ENCODE measurements at regions not wholly inside any gene's neighbourhood (a gene's known extent, or its start where the extent isn't known, plus 50 kb on each side); places are given as distances from the start of the nearest gene placed in this dataset.

GRCh38 chr7:55273186-55273980 lies 91.8 kb upstream of the LANCL2 start:
- H3K4me2 ChIP-seq (ENCODE audit: insufficient read depth in 1 of 2, low read depth in 2 of 2, low read length in 2 of 2), result no peak overlapping the region
- H2AFZ ChIP-seq (ENCODE audit: low read length), result no peak overlapping the region
- no peak overlapping the region for H2BK20ac ChIP-seq (ENCODE audit: low read length)
- no peak overlapping the region for H3K56ac ChIP-seq (replicated peaks; ENCODE audit: insufficient read length, low read depth, low read length)
- no peak overlapping the region; the same call in 1 of the 2 replicates for H4K8ac ChIP-seq (ENCODE audit: extremely low read depth, insufficient read depth, low read length)
- H3K23ac ChIP-seq (ENCODE audit: insufficient read length), result no peak overlapping the region
- H3K9ac ChIP-seq (replicated peaks in 1 of 4; ENCODE audit: extremely low read depth in 1 of 4, low read depth in 3 of 4, low read length in 3 of 4), result no peak overlapping the region
- no peak overlapping the region for H4K5ac ChIP-seq (ENCODE audit: insufficient read length, low read depth, low read length)
- no peak overlapping the region for H2BK5ac ChIP-seq (ENCODE audit: low read depth, low read length)
- H3K27me3 ChIP-seq (replicated peaks in 1 of 4; ENCODE audit: control insufficient read depth in 3 of 4, extremely low read depth in 1 of 4, insufficient read depth in 3 of 4, low read length in 3 of 4), result no peaks in the 10 kb centered on the region
- DNase-seq (ENCODE audit: low read depth in 1 of 2, low spot score in 2 of 2) (no peak), FAIRE-seq (no peak)
- H3K9me3 ChIP-seq (ENCODE audit: insufficient read depth in 2 of 2, low read depth in 1 of 2, low read length in 1 of 2), result no peaks in the 10 kb centered on the region
- H3K18ac ChIP-seq (ENCODE audit: extremely low read depth, low read length), result no peak overlapping the region
- H2BK12ac ChIP-seq (ENCODE audit: low read depth, low read length), result no peak overlapping the region
- H2AK5ac ChIP-seq (ENCODE audit: low read depth, low read length), result no peak overlapping the region
- TF ChIP-seq ASH2L (IDR thresholded peaks at IDR 0.05; ENCODE audit: low read length) (no peak), HDAC6 (IDR thresholded peaks at IDR 0.05; ENCODE audit: low read depth, low read length) (no peak), POLR2A (IDR thresholded peaks at IDR 0.05; ENCODE audit: control extremely low read depth in 1 of 2, low read depth in 2 of 2, low read length in 2 of 2) (no peak), SP1 (IDR thresholded peaks at IDR 0.05; ENCODE audit: low read depth, low read length) (no peak), SIN3A (conservative IDR thresholded peaks at IDR 0.05 in 1 of 2, IDR thresholded peaks at IDR 0.05 in 1 of 2; ENCODE audit: low read depth in 1 of 2, low read length in 2 of 2) (no peak), POU5F1 (IDR thresholded peaks at IDR 0.05; ENCODE audit: low read depth, low read length) (no peak), CHD2 (IDR thresholded peaks at IDR 0.05; ENCODE audit: low read length) (no peak)
- H3K79me1 ChIP-seq (ENCODE audit: low read depth, low read length), result no peaks in the 10 kb centered on the region
- no peaks in the 10 kb centered on the region for H3K79me2 ChIP-seq (ENCODE audit: control insufficient read depth in 1 of 2, insufficient read depth in 2 of 2, low read length in 2 of 2)
- no peak overlapping the region for H2BK15ac ChIP-seq (ENCODE audit: low read length)
- no peaks in the 10 kb centered on the region; a peak in 1 of 7 replicates for H3K4me1 ChIP-seq (replicated peaks in 1 of 4; ENCODE audit: control insufficient read depth in 3 of 4, insufficient read depth in 4 of 4, low read length in 3 of 4)
- H4K91ac ChIP-seq (replicated peaks; ENCODE audit: insufficient read length, low read length), result no peak overlapping the region
- H3K4ac ChIP-seq (replicated peaks; ENCODE audit: insufficient read length, low read depth, low read length), result no peak overlapping the region
- H3K27ac ChIP-seq (ENCODE audit: low read depth, low read length), result no peak overlapping the region
- ChIA-PET POLR2A (ENCODE audit: partially characterized antibody) (interaction anchor here (1.0 kb wide), 1 partner anchor 93 kb away, joined by 3 read pairs; no protein-coding TSS in a partner anchor), CTCF (ENCODE audit: partially characterized antibody) (interaction anchor here (1.1 to 3.1 kb wide), 4 partner anchors 18 to 499 kb away, joined by 3 to 9 read pairs (median 6); no protein-coding TSS in a partner anchor)
- WGBS, 2 experiments (ENCODE audit: extremely low coverage in 1 of 2, insufficient coverage in 1 of 2, insufficient read length in 1 of 2, insufficient replicate concordance in 2 of 2, low coverage in 1 of 2, low lambda C conversion rate in 2 of 2, missing lambda C conversion rate in 1 of 2), result 92% methylated on average over 14 of the region's 14 CpGs; no CpG with 5 or more reads in 1 of the 2 experiments
- no peaks in the 10 kb centered on the region for H4K20me1 ChIP-seq (replicated peaks in 1 of 2; ENCODE audit: control insufficient read depth in 1 of 2, insufficient read depth in 2 of 2, low read length in 2 of 2)
- no peaks in the 10 kb centered on the region for H3K23me2 ChIP-seq (ENCODE audit: low read depth, low read length)
- no peak overlapping the region for H2BK120ac ChIP-seq (replicated peaks; ENCODE audit: low read depth, low read length)
- no peak overlapping the region for H3K4me3 ChIP-seq (ENCODE audit: extremely low read depth in 1 of 4, insufficient read depth in 2 of 4, low read depth in 3 of 4, low read length in 4 of 4)
- no peak overlapping the region for H3K14ac ChIP-seq (ENCODE audit: insufficient read length)
- H3K36me3 ChIP-seq (ENCODE audit: control insufficient read depth in 2 of 4, insufficient read depth in 4 of 4, low read length in 3 of 4), result no peaks in the 10 kb centered on the region

Measured in H1 (cell line).